Body of pancreas (tissue), 4 donors: ENCODE measurements at regions not wholly inside any gene's neighbourhood (a gene's known extent, or its start where the extent isn't known, plus 50 kb on each side); places are given as distances from the start of the nearest gene placed in this dataset.
"Not testable (repeated sequence)": the region's sequence is repeated elsewhere in the genome, so short reads cannot be mapped to it uniquely, and the experiment has no call there.

Experiments
- ATAC-seq: fragments of 150-250 bp; one replicate; pipeline ENCODE4 v1.9.1; 2016
- DNase-seq, 4 donors: peaks; one replicate each; pipeline ENCODE4 v3.0.0-alpha.2; 2019
- H3K27ac ChIP-seq, 4 donors: fragments of 200-600 bp; sonication (generic); 1 replicate in 3 of 4; 2 replicates in 1 of 4; pipeline versions ENCODE4 v1.5.1 to v1.6.1; 2016 to 2019; ENCODE audit warnings: mild to moderate bottlenecking in 1 of 4, mixed read lengths in 1 of 4, moderate library complexity in 1 of 4
- H3K27me3 ChIP-seq, 2 donors: fragments of 200-600 bp; sonication (generic); one replicate each; pipeline ENCODE4 v1.6.0; 2016; ENCODE audit warnings: mild to moderate bottlenecking in 1 of 2
- H3K36me3 ChIP-seq, 2 donors: fragments of 200-600 bp; sonication (generic); replicated peaks in 1 of 2; 2 replicates each; pipeline ENCODE4 v1.5.1; 2016; ENCODE audit warnings: low read depth in 2 of 2; ENCODE audit not compliant: insufficient read depth in 1 of 2
- H3K4me1 ChIP-seq: fragments of 200-600 bp; sonication (generic); one replicate; pipeline ENCODE4 v1.6.0; 2016
- H3K4me3 ChIP-seq, 2 donors: fragments of 200-600 bp; sonication (generic); 1 replicate in 1 of 2; 2 replicates in 1 of 2; pipeline ENCODE4 v1.5.1; 2016 to 2019
- H3K9me3 ChIP-seq, 3 donors: fragments of 200-600 bp; sonication (generic); 1 replicate in 2 of 3; 2 replicates in 1 of 3; pipeline ENCODE4 v1.5.1; 2016
- POLR2A ChIP-seq, 3 donors: fragments of 450-650 bp; IDR thresholded peaks; one replicate each; pipeline ENCODE4 v1.6.1; 2016; ENCODE audit warnings: antibody characterized with exemption in 3 of 3, mild to moderate bottlenecking in 2 of 3
- WGBS, 2 donors: methylation state at CpG; one replicate each; pipeline ENCODE4 v1.1.5; 2017; 5-methylcytosine and 5-hydroxymethylcytosine counted together
- intact Hi-C: fragments of 100-400 bp; cut with DNase I; formaldehyde crosslinking; loops from one replicate; pipeline ENCODE4 v1.15.1; 2023
- TF ChIP-seq, protein P1 (sequence below), 7 experiments: fragments of 450-650 bp in 4 of 7; fragments of 200-600 bp in 3 of 7; sonication (generic) in 3 of 7; IDR thresholded peaks; one replicate each; pipeline ENCODE4 v1.5.1; 2016 to 2019; ENCODE audit warnings: antibody characterized with exemption in 7 of 7

DNA sequence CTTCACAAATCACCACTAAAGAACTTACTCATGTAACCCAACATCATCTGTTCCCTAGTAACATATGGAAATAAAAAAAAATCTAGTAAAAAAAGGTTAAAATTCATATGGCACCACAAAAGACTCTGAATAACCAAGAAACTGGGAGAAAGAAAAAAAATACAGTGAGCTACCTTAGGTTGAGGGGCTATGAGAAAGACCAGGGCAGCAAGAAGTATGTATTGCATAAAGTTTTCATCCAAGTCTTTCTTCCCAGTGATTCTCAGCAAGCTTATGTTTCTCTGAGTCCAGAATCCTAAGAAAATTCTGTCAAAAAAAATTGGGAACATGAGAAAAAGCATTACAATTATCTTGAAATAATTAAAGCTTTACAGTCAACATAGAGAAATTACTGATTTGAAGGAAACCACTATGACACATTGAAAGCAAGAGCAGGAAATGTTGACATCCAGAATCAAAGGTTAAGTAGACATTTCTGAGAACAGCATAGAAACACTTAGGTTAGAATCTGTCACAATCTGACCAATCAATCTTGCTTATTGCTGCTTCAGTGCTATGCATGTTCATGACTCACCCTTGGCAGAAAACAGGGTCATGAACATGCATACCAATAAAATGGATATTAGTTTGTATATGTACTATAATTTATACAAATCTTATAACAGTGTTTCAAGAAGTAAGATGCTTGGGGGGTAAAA lies 494.0 kb upstream of the POT1 start:
- H3K4me3 ChIP-seq, result no peak overlapping the region
- ATAC-seq, result no peak
- no peak overlapping the region for H3K27ac ChIP-seq
- TF ChIP-seq, protein P1, sequence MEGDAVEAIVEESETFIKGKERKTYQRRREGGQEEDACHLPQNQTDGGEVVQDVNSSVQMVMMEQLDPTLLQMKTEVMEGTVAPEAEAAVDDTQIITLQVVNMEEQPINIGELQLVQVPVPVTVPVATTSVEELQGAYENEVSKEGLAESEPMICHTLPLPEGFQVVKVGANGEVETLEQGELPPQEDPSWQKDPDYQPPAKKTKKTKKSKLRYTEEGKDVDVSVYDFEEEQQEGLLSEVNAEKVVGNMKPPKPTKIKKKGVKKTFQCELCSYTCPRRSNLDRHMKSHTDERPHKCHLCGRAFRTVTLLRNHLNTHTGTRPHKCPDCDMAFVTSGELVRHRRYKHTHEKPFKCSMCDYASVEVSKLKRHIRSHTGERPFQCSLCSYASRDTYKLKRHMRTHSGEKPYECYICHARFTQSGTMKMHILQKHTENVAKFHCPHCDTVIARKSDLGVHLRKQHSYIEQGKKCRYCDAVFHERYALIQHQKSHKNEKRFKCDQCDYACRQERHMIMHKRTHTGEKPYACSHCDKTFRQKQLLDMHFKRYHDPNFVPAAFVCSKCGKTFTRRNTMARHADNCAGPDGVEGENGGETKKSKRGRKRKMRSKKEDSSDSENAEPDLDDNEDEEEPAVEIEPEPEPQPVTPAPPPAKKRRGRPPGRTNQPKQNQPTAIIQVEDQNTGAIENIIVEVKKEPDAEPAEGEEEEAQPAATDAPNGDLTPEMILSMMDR (IDR thresholded peaks at IDR 0.05), result no peak
- no peaks in the 10 kb centered on the region for H3K4me1 ChIP-seq
- H3K27me3 ChIP-seq, result no peaks in the 10 kb centered on the region
- intact Hi-C loops, result no loop called here
- H3K36me3 ChIP-seq, result no peaks in the 10 kb centered on the region
- no peak for DNase-seq
- no peaks in the 10 kb centered on the region for H3K9me3 ChIP-seq

DNA sequence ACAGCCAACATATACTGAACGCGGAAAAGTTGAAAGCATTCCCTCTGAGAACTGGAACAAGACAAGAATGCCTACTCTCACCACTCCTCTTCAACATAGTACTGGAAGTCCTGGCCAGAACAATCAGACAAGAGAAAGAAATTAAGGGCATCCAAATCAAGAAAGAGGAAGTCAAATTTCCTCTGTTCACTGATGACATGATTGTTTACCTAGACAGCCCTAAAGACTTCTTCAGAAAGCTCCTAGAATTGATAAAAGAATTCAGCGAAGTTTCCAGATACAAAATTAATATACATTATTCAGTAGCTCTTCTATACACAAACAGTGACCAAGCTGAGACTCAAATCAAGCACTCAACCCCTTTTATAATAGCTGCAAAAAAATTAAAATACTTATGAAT lies 491.8 kb upstream of the POT1 start:
- H3K4me3 ChIP-seq, H3K27ac ChIP-seq, H3K9me3 ChIP-seq, DNase-seq, intact Hi-C loops, H3K27me3 ChIP-seq, H3K4me1 ChIP-seq, ATAC-seq, H3K36me3 ChIP-seq: not testable (repeated sequence)
- 73 to 86% methylated on average over 3 of the region's 3 CpGs for WGBS, 2 donors

DNA sequence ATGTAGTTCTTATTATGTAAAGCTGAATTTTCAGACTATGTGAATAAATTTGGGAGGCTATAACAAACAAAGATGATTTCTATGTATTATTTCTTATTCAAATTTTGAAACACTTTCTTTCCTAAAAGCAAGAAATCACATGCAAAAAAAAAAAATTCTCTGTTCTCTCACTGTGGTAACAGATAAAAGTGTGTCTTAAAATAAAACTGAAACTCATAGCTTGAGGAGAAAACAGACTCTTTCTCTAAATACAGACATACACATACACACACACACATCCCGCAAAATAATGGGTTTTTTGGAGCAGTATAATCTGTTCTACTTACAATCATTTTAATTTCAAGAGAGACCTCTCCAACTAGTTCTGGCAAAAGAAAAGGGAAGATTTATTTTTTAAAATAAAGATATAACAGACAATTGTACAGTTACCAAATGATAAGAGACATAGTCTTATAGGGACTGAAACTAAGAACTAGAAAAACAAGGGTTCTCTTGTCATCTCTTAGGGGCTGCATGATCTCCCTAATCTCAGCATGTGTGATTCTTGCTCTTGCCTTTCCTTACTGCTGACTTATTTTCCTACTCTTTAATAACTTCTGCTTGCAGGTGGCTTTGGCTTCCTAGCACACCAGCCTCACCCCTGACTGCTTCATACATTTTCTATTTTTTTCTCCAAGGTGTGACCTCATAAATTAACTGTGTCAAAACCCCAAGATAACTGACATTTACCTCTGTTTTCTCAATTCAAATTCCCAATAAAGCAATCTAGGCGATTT lies 483.5 kb upstream of the POT1 start:
- no peaks in the 10 kb centered on the region for H3K9me3 ChIP-seq
- no peaks in the 10 kb centered on the region for H3K4me1 ChIP-seq
- TF ChIP-seq POLR2A (IDR thresholded peaks at IDR 0.05), result no peak
- TF ChIP-seq, protein P1 (IDR thresholded peaks at IDR 0.05), result no peak
- intact Hi-C loops, result no loop called here
- no peaks in the 10 kb centered on the region for H3K36me3 ChIP-seq
- ATAC-seq (no peak), DNase-seq (no peak)
- H3K27ac ChIP-seq, result no peak overlapping the region
- WGBS, 2 donors, result 48 to 64% methylated on average over 2 of the region's 2 CpGs
- no peak overlapping the region for H3K4me3 ChIP-seq
- H3K27me3 ChIP-seq, result no peaks in the 10 kb centered on the region

DNA sequence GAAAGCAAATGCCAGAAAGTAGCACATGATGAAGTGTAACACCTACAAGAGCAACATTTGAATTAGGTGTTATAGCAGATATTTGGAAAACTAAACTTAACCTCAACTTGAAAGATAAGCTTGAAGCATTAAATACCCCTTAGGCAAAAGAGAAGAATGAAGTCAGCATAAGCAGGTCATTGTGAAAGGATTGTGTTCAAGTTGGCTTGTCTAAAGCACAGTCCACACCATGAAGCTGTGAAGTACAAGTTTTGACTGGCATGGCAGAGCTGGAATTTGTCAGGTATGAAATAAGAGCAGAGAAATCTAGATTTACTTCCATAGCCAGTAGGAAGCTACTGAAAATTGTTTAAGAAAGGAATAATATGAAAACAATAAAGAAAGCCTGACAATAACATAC lies 480.3 kb upstream of the POT1 start:
- Histone ChIP-seq H3K4me3 (no peak overlapping the region), H3K4me1 (no peaks in the 10 kb centered on the region), H3K36me3 (no peaks in the 10 kb centered on the region), H3K27me3 (no peaks in the 10 kb centered on the region), H3K27ac (no peak overlapping the region), H3K9me3 (no peaks in the 10 kb centered on the region)
- intact Hi-C loops, result no loop called here
- TF ChIP-seq POLR2A (IDR thresholded peaks at IDR 0.05), result no peak
- TF ChIP-seq, protein P1 (IDR thresholded peaks at IDR 0.05), result no peak
- DNase-seq (no peak), ATAC-seq (no peak)

DNA sequence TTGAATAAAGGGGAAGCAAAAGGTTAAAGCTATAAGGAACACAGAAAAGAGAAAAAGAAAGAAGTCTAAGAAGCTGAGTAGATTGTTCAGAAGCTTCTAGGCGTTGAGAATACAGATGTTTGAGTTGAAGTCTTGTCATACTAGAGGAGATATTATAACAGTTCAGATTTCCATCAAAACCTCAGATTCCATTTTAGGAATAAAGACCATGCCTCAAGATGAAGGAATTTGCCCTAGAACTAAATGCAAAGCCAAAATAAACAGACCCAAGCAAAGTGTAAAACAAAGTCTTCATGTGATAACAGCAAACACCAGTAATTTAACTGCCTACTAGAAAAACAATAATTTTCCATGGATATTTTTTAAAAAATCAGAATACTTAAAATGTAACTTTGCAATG lies 476.5 kb upstream of the POT1 start:
- 36 to 45% methylated on average over 1 of the region's 1 CpG for WGBS, 2 donors
- intact Hi-C loops, result no loop called here

DNA sequence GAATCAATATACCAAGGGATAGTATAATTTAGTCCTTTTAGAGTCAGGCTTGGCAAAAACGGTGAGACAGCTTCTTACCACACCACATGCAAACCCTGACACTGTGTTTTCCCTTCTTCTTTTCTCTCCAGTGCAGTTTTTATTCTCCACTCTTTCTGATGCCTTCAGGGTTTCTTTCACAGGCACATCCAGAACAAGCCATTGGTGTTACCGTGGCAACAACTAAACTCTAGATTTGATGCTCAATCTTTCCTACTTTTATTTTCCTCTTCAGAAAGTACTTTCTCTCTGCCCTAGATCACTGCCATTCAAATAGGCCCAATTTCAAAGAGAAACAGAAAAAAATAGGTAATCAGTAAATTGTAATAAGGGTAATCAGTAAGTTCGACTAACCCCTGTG lies 469.8 kb upstream of the POT1 start:
- Histone ChIP-seq H3K9me3 (no peaks in the 10 kb centered on the region), H3K4me1 (no peaks in the 10 kb centered on the region), H3K4me3 (no peak overlapping the region), H3K27ac (no peak overlapping the region), H3K36me3 (no peaks in the 10 kb centered on the region), H3K27me3 (no peaks in the 10 kb centered on the region)
- intact Hi-C loops, result no loop called here
- DNase-seq (no peak), ATAC-seq (no peak)
- TF ChIP-seq, protein P1 (IDR thresholded peaks at IDR 0.05), result no peak
- no peak for TF ChIP-seq POLR2A (IDR thresholded peaks at IDR 0.05)
- WGBS, 2 donors, result 73 to 76% methylated on average over 3 of the region's 3 CpGs

More for the DNA sequence above, 476.5 kb upstream of the POT1 start:
- H3K4me3 ChIP-seq, result no peak overlapping the region
- TF ChIP-seq POLR2A (IDR thresholded peaks at IDR 0.05), result no peak
- no peaks in the 10 kb centered on the region for H3K4me1 ChIP-seq
- DNase-seq, result no peak
- H3K27me3 ChIP-seq, result no peaks in the 10 kb centered on the region
- no peak overlapping the region for H3K27ac ChIP-seq
- ATAC-seq, result no peak
- no peaks in the 10 kb centered on the region for H3K36me3 ChIP-seq
- H3K9me3 ChIP-seq, result no peaks in the 10 kb centered on the region
